ENCODE measurements at regions not wholly inside any gene's neighbourhood (a gene's known extent, or its start where the extent isn't known, plus 50 kb on each side); places are given as distances from the start of the nearest gene placed in this dataset.

GRCh38 chr15:87429754-87430153 is 826.8 kb downstream of the NTRK3 start (continued):
- no peak for TF ChIP-seq ETS1 (IDR thresholded peaks at IDR 0.05)
- no peak for TF ChIP-seq STAT1 (IDR thresholded peaks at IDR 0.05; ENCODE audit: unreplicated experiment)
- no peak for TF ChIP-seq ZNF114 (CRISPR knock-in tag; IDR thresholded peaks at IDR 0.05)
- no peak for TF ChIP-seq EZH2phosphoT487 (IDR thresholded peaks at IDR 0.05; ENCODE audit: unreplicated experiment)

GRCh38 chr15:87420017-87420416 is 836.5 kb downstream of the NTRK3 start:
- ATAC-seq (no peak), DNase-seq (ENCODE audit: low spot score) (no peak)
- Histone ChIP-seq H3K36me3 (ENCODE audit: insufficient read depth) (no peaks in the 10 kb centered on the region), H4K20me1 (replicated peaks; ENCODE audit: insufficient read depth) (no peaks in the 10 kb centered on the region), H2AFZ (no peak overlapping the region), H3K9me2 (ENCODE audit: insufficient read depth) (peaks cover 4% of the 10 kb centered on the region; the same call in 1 of the 2 replicates), H3K4me2 (no peak overlapping the region), H3K79me2 (replicated peaks; ENCODE audit: insufficient read depth) (no peaks in the 10 kb centered on the region), H3K27me3 (ENCODE audit: insufficient read depth) (no peaks in the 10 kb centered on the region), H3K4me1 (ENCODE audit: insufficient read depth) (peaks cover 5% of the 10 kb centered on the region; the same call in 1 of the 2 replicates), H3K4me3 (no peak overlapping the region), H3F3A (replicated peaks; ENCODE audit: low read depth) (no peaks in the 10 kb centered on the region), H3K27ac (ENCODE audit: low read depth) (no peak overlapping the region)
- H3K27me3 Mint-ChIP-seq (ENCODE audit: insufficient read depth, low read depth, poor library complexity) = no peaks in the 10 kb centered on the region
- H3K27ac Mint-ChIP-seq = no peak overlapping the region
- no peaks in the 10 kb centered on the region for H3K36me3 Mint-ChIP-seq (ENCODE audit: low read depth)
- TF ChIP-seq POLR2AphosphoS5 (IDR thresholded peaks at IDR 0.05; ENCODE audit: low read depth) (no peak), STAT1 (IDR thresholded peaks at IDR 0.05; ENCODE audit: unreplicated experiment) (no peak), ZNF331 (CRISPR knock-in tag; IDR thresholded peaks at IDR 0.05; ENCODE audit: low read depth) (no peak)
- H3K4me3 Mint-ChIP-seq = no peak overlapping the region
- no peaks in the 10 kb centered on the region for H3K9me3 Mint-ChIP-seq
- peaks cover 4% of the 10 kb centered on the region; the same call in 1 of the 3 replicates for H3K4me1 Mint-ChIP-seq

DNA sequence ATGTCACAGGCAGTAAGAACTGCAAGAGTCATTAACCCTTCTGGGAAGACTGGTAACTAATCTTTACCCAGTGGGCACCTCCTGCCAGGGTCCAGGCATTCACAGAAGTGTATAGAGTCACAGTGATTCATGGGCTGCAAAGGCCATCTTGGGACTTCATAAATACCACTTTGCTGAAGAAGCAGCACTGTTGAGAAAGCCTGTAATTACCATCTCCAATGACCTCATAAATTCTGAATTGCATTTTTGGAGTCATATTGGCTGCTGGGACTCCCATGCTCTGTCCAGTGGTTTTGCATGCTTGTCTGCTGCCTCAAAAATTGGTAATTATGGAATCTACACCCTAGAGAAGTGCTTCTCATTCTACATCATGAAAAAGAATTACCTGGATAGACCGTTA is 837.2 kb downstream of the NTRK3 start:
- ATAC-seq (no peak), DNase-seq (ENCODE audit: low spot score) (no peak)
- Histone ChIP-seq H3K4me3 (no peak overlapping the region), H3K36me3 (ENCODE audit: insufficient read depth) (no peaks in the 10 kb centered on the region), H3K27ac (ENCODE audit: low read depth) (no peak overlapping the region), H2AFZ (no peak overlapping the region), H3K9me2 (ENCODE audit: insufficient read depth) (peaks cover 4% of the 10 kb centered on the region; the same call in 1 of the 2 replicates), H3F3A (replicated peaks; ENCODE audit: low read depth) (no peaks in the 10 kb centered on the region), H3K79me2 (replicated peaks; ENCODE audit: insufficient read depth) (no peaks in the 10 kb centered on the region), H3K4me2 (no peak overlapping the region), H3K4me1 (ENCODE audit: insufficient read depth) (peaks cover 10% of the 10 kb centered on the region), H3K27me3 (ENCODE audit: insufficient read depth) (no peaks in the 10 kb centered on the region), H4K20me1 (replicated peaks; ENCODE audit: insufficient read depth) (no peaks in the 10 kb centered on the region)
- Mint-ChIP-seq H3K4me3 (no peak overlapping the region), H3K27me3 (ENCODE audit: insufficient read depth, low read depth, poor library complexity) (no peaks in the 10 kb centered on the region), H3K9me3 (no peaks in the 10 kb centered on the region), H3K4me1 (peaks cover 10% of the 10 kb centered on the region), H3K36me3 (ENCODE audit: low read depth) (no peaks in the 10 kb centered on the region), H3K27ac (no peak overlapping the region)
- TF ChIP-seq ZNF331 (CRISPR knock-in tag; IDR thresholded peaks at IDR 0.05; ENCODE audit: low read depth) = no peak
- no peak for TF ChIP-seq CTCF (conservative IDR thresholded peaks at IDR 0.05; ENCODE audit: low read depth in 2 of 2)
- TF ChIP-seq, protein P1, sequence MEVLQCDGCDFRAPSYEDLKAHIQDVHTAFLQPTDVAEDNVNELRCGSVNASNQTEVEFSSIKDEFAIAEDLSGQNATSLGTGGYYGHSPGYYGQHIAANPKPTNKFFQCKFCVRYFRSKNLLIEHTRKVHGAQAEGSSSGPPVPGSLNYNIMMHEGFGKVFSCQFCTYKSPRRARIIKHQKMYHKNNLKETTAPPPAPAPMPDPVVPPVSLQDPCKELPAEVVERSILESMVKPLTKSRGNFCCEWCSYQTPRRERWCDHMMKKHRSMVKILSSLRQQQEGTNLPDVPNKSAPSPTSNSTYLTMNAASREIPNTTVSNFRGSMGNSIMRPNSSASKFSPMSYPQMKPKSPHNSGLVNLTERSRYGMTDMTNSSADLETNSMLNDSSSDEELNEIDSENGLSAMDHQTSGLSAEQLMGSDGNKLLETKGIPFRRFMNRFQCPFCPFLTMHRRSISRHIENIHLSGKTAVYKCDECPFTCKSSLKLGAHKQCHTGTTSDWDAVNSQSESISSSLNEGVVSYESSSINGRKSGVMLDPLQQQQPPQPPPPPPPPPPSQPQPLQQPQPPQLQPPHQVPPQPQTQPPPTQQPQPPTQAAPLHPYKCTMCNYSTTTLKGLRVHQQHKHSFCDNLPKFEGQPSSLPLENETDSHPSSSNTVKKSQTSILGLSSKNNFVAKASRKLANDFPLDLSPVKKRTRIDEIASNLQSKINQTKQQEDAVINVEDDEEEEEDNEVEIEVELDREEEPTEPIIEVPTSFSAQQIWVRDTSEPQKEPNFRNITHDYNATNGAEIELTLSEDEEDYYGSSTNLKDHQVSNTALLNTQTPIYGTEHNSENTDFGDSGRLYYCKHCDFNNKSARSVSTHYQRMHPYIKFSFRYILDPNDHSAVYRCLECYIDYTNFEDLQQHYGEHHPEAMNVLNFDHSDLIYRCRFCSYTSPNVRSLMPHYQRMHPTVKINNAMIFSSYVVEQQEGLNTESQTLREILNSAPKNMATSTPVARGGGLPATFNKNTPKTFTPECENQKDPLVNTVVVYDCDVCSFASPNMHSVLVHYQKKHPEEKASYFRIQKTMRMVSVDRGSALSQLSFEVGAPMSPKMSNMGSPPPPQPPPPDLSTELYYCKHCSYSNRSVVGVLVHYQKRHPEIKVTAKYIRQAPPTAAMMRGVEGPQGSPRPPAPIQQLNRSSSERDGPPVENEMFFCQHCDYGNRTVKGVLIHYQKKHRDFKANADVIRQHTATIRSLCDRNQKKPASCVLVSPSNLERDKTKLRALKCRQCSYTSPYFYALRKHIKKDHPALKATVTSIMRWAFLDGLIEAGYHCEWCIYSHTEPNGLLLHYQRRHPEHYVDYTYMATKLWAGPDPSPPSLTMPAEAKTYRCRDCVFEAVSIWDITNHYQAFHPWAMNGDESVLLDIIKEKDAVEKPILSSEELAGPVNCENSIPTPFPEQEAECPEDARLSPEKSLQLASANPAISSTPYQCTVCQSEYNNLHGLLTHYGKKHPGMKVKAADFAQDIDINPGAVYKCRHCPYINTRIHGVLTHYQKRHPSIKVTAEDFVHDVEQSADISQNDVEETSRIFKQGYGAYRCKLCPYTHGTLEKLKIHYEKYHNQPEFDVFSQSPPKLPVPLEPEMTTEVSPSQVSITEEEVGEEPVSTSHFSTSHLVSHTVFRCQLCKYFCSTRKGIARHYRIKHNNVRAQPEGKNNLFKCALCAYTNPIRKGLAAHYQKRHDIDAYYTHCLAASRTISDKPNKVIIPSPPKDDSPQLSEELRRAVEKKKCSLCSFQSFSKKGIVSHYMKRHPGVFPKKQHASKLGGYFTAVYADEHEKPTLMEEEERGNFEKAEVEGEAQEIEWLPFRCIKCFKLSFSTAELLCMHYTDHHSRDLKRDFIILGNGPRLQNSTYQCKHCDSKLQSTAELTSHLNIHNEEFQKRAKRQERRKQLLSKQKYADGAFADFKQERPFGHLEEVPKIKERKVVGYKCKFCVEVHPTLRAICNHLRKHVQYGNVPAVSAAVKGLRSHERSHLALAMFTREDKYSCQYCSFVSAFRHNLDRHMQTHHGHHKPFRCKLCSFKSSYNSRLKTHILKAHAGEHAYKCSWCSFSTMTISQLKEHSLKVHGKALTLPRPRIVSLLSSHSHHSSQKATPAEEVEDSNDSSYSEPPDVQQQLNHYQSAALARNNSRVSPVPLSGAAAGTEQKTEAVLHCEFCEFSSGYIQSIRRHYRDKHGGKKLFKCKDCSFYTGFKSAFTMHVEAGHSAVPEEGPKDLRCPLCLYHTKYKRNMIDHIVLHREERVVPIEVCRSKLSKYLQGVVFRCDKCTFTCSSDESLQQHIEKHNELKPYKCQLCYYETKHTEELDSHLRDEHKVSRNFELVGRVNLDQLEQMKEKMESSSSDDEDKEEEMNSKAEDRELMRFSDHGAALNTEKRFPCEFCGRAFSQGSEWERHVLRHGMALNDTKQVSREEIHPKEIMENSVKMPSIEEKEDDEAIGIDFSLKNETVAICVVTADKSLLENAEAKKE (CRISPR knock-in tag; IDR thresholded peaks at IDR 0.05) = no peak
- no peak for TF ChIP-seq JUNB (IDR thresholded peaks at IDR 0.05; ENCODE audit: unreplicated experiment)
- no peak for TF ChIP-seq ETS1 (IDR thresholded peaks at IDR 0.05)
- TF ChIP-seq NANOG (IDR thresholded peaks at IDR 0.05; ENCODE audit: borderline replicate concordance) = no peak
